ENCODE measurements at regions not wholly inside any gene's neighbourhood (a gene's known extent, or its start where the extent isn't known, plus 50 kb on each side); places are given as distances from the start of the nearest gene placed in this dataset.

DNA sequence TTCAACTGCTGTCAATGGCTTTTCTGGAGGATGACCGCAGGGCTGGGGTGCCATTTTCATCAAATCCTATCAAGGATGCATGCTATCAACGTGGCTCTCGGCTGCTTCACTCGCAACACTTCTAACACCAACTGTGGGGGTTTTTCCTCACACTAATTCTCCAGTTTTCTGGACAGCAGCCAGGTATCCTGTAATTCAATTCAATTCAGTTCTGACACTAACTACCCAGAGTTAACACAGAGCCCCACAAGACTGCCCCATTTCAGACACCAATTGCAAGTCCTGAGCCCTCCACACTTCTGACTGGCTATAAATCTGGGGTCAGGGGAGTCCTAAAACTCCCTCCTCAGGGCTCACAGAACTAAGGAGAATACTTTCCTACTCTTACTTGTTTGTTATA, 55.3 kb upstream of the TMCC3 start:
- no peaks in the 10 kb centered on the region for H3K36me3 ChIP-seq (ENCODE audit: control insufficient read depth, insufficient read depth, low read length)
- intact Hi-C loops (cut with micrococcal nuclease), result no loop called here
- TF ChIP-seq CTCF (IDR thresholded peaks at IDR 0.05), result no peak
- 96% methylated on average over 4 of the region's 4 CpGs for WGBS (ENCODE audit: insufficient coverage)
- H3K4me3 Mint-ChIP-seq, result no peak overlapping the region
- H3K4me3 ChIP-seq (ENCODE audit: low read length), result no peak overlapping the region
- no peaks in the 10 kb centered on the region for H3K36me3 Mint-ChIP-seq
- H3K4me1 Mint-ChIP-seq, result peaks cover 14 to 36% of the 10 kb centered on the region in 2 donors
- H3K27ac Mint-ChIP-seq, result peak overlapping the region in 1 of 2 donors; percentile 79
- H3K27me3 Mint-ChIP-seq (ENCODE audit: low read depth in 2 of 2), result peaks cover 0 to 11% of the 10 kb centered on the region in 2 donors
- ATAC-seq (no peak), DNase-seq (no peak)
- no peaks in the 10 kb centered on the region for H3K27me3 ChIP-seq (ENCODE audit: control insufficient read depth, insufficient read depth, low read length)
- H3K4me1 ChIP-seq (ENCODE audit: control insufficient read depth, insufficient read depth, low read length), result no peaks in the 10 kb centered on the region
- H3K9me3 ChIP-seq (ENCODE audit: control insufficient read depth, insufficient read depth, low read length), result no peaks in the 10 kb centered on the region
- H3K27ac ChIP-seq (ENCODE audit: low read length), result no peak overlapping the region
- H3K9me3 Mint-ChIP-seq, result no peaks in the 10 kb centered on the region

- peaks cover 0 to 11% of the 10 kb centered on the region in 2 donors for H3K27me3 Mint-ChIP-seq (ENCODE audit: low read depth in 2 of 2)
Measured at GRCh38 chr12:94704452-94705306, 54.3 kb upstream of the TMCC3 start.

GRCh38 chr12:94702696-94703095, 52.3 kb upstream of the TMCC3 start:
- Histone ChIP-seq H3K9me3 (ENCODE audit: control insufficient read depth, insufficient read depth, low read length) (no peaks in the 10 kb centered on the region), H3K27me3 (ENCODE audit: control insufficient read depth, insufficient read depth, low read length) (no peaks in the 10 kb centered on the region), H3K4me3 (ENCODE audit: low read length) (no peak overlapping the region), H3K27ac (ENCODE audit: low read length) (no peak overlapping the region), H3K4me1 (ENCODE audit: control insufficient read depth, insufficient read depth, low read length) (no peaks in the 10 kb centered on the region), H3K36me3 (ENCODE audit: control insufficient read depth, insufficient read depth, low read length) (no peaks in the 10 kb centered on the region)
- H3K4me1 Mint-ChIP-seq, result peaks cover 28 to 43% of the 10 kb centered on the region in 2 donors
- 66% methylated on average over 2 of the region's 4 CpGs for WGBS (ENCODE audit: insufficient coverage)
- TF ChIP-seq CTCF (IDR thresholded peaks at IDR 0.05), result no peak
- intact Hi-C loops (cut with micrococcal nuclease), result no loop called here
- peaks cover 0 to 4% of the 10 kb centered on the region in 2 donors for H3K27me3 Mint-ChIP-seq (ENCODE audit: low read depth in 2 of 2)
- ATAC-seq, result no peak
- no peak overlapping the region for H3K4me3 Mint-ChIP-seq
- no peak overlapping the region for H3K27ac Mint-ChIP-seq
- H3K9me3 Mint-ChIP-seq, result no peaks in the 10 kb centered on the region
- DNase-seq, result no peak
- no peaks in the 10 kb centered on the region for H3K36me3 Mint-ChIP-seq

More at GRCh38 chr12:94704452-94705306, 54.3 kb upstream of the TMCC3 start:
- TF ChIP-seq CTCF (IDR thresholded peaks at IDR 0.05), result no peak
- peaks cover 19 to 39% of the 10 kb centered on the region in 2 donors for H3K4me1 Mint-ChIP-seq
- ATAC-seq (peak; percentile 55 to 76 (median 72)), DNase-seq (peak in 1 of 2 donors; percentile 25)
- Histone ChIP-seq H3K4me1 (ENCODE audit: control insufficient read depth, insufficient read depth, low read length) (no peaks in the 10 kb centered on the region), H3K36me3 (ENCODE audit: control insufficient read depth, insufficient read depth, low read length) (no peaks in the 10 kb centered on the region), H3K4me3 (ENCODE audit: low read length) (no peak overlapping the region), H3K27me3 (ENCODE audit: control insufficient read depth, insufficient read depth, low read length) (no peaks in the 10 kb centered on the region), H3K27ac (ENCODE audit: low read length) (no peak overlapping the region), H3K9me3 (ENCODE audit: control insufficient read depth, insufficient read depth, low read length) (no peaks in the 10 kb centered on the region)
- peak overlapping the region; percentile 57 to 79 for H3K27ac Mint-ChIP-seq
- H3K36me3 Mint-ChIP-seq, result no peaks in the 10 kb centered on the region
- H3K9me3 Mint-ChIP-seq, result no peaks in the 10 kb centered on the region
- WGBS (ENCODE audit: insufficient coverage), result 76% methylated on average over 7 of the region's 9 CpGs
- intact Hi-C loops (cut with micrococcal nuclease), result loop anchor here (1.0 kb wide), 1 partner anchor 28 kb away; no protein-coding TSS in a partner anchor
- peak overlapping the region; percentile 18 for H3K4me3 Mint-ChIP-seq
